MM.1S (cell line): ENCODE measurements at regions not wholly inside any gene's neighbourhood (a gene's known extent, or its start where the extent isn't known, plus 50 kb on each side); places are given as distances from the start of the nearest gene placed in this dataset.
A peak's percentile ranks its signal among the peaks of the same experiment; 100 is the strongest.

Experiments
- DNase-seq: peaks from one replicate; pipeline ENCODE4 v3.0.0-alpha.2; 2015
- H2AFZ ChIP-seq: fragments of 300-600 bp; sonication (generic); 2 replicates; pipeline ENCODE4 v1.6.0; 2016; ENCODE audit warnings: antibody characterized with exemption, low read length
- H3F3A ChIP-seq: fragments of 300-600 bp; sonication (generic); 2 replicates; pipeline ENCODE4 v1.6.1; 2016; ENCODE audit warnings: mild to moderate bottlenecking, antibody characterized with exemption, low read length, moderate library complexity, mixed read lengths; ENCODE audit not compliant: insufficient read depth
- H3K27ac ChIP-seq: fragments of 300-600 bp; sonication (generic); 2 replicates; pipeline ENCODE4 v1.5.1; 2016; ENCODE audit warnings: mild to moderate bottlenecking, low read length
- H3K27me3 ChIP-seq: fragments of 300-600 bp; sonication (generic); replicated peaks from 2 replicates; pipeline ENCODE4 v1.6.0; 2016; ENCODE audit warnings: low read length; ENCODE audit not compliant: insufficient read depth
- H3K36me3 ChIP-seq: fragments of 300-600 bp; sonication (generic); replicated peaks from 2 replicates; pipeline ENCODE4 v1.6.1; 2016; ENCODE audit warnings: mild to moderate bottlenecking, low read length, mixed read lengths; ENCODE audit not compliant: insufficient read depth
- H3K4me1 ChIP-seq: fragments of 300-600 bp; sonication (generic); 2 replicates; pipeline ENCODE4 v1.6.1; 2016; ENCODE audit warnings: low read length, mixed read lengths
- H3K4me2 ChIP-seq: fragments of 300-600 bp; sonication (generic); 2 replicates; pipeline ENCODE4 v1.6.0; 2016; ENCODE audit warnings: low read depth, low read length
- H3K4me3 ChIP-seq: fragments of 300-600 bp; sonication (generic); 2 replicates; pipeline ENCODE4 v1.5.1; 2016; ENCODE audit warnings: low read length, mixed read lengths
- H3K79me2 ChIP-seq: fragments of 300-600 bp; sonication (generic); 2 replicates; pipeline ENCODE4 v1.6.1; 2016; ENCODE audit warnings: mixed run types, low read length, mixed read lengths
- H3K9ac ChIP-seq: fragments of 300-600 bp; sonication (generic); 2 replicates; pipeline ENCODE4 v1.6.1; 2016; ENCODE audit warnings: low read length, mixed read lengths
- H3K9me2 ChIP-seq: fragments of 300-600 bp; sonication (generic); replicated peaks from 2 replicates; pipeline ENCODE4 v1.6.1; 2016; ENCODE audit warnings: mild to moderate bottlenecking, low read length, mixed read lengths; ENCODE audit not compliant: insufficient read depth
- H3K9me3 ChIP-seq: fragments of 300-600 bp; sonication (generic); replicated peaks from 2 replicates; pipeline ENCODE4 v1.6.1; 2016; ENCODE audit warnings: mild to moderate bottlenecking, low read length, mixed read lengths; ENCODE audit not compliant: insufficient read depth
- H4K20me1 ChIP-seq: fragments of 300-600 bp; sonication (generic); 2 replicates; pipeline ENCODE4 v1.6.1; 2016; ENCODE audit warnings: mild to moderate bottlenecking, low read length, moderate library complexity, mixed read lengths; ENCODE audit not compliant: insufficient read depth
- EZH2 ChIP-seq: fragments of 300-600 bp; sonication (generic); optimal IDR thresholded peaks from 2 replicates; pipeline ENCODE3; 2017; ENCODE audit warnings: low read depth, mild to moderate bottlenecking, antibody characterized with exemption, low read length, mixed read lengths
- EZH2phosphoT487 ChIP-seq: fragments of 300-600 bp; sonication (generic); IDR thresholded peaks from 2 replicates; pipeline ENCODE4 v1.6.1; 2018; ENCODE audit warnings: antibody characterized with exemption, low read length
- TF ChIP-seq, protein P1 (sequence below): fragments of 300-600 bp; sonication (generic); IDR thresholded peaks from 2 replicates; pipeline ENCODE4 v1.5.1; 2016; ENCODE audit warnings: antibody characterized with exemption, low read length, mixed read lengths

DNA sequence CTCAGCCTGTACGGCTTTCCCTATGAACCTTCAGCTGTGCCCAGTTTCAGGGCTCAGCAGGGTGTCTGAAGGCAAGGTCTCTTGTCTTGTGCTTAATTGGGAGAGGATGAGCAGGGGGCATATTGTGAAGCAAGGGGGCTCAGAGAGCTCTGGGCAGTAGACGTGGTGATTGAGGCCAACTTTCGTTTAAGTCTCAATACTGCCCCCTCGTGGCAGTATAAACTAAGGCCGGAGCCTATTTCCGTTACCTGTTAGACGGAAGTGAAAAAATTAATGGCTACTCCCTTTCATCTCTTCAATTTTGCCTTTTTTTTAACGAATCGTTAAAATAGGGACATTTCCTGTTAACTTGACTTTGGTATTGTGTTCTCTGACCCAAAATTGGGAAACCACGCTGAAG is 193.4 kb downstream of the TDRD15 start:
- Histone ChIP-seq H3K4me1 (no peaks in the 10 kb centered on the region), H3K9me3 (no peaks in the 10 kb centered on the region), H3K36me3 (no peaks in the 10 kb centered on the region), H3F3A (no peaks in the 10 kb centered on the region), H2AFZ (0 out of 2 replicates have a peak overlapping the region, but pooled peaks have one; percentile 46), H3K27me3 (no peaks in the 10 kb centered on the region), H3K9me2 (no peaks in the 10 kb centered on the region), H3K79me2 (no peaks in the 10 kb centered on the region), H4K20me1 (no peaks in the 10 kb centered on the region), H3K27ac (no peak overlapping the region), H3K4me2 (no peak overlapping the region), H3K9ac (no peak overlapping the region), H3K4me3 (no peak overlapping the region)
- TF ChIP-seq EZH2phosphoT487 (no peak), EZH2 (no peak)
- TF ChIP-seq, protein P1, sequence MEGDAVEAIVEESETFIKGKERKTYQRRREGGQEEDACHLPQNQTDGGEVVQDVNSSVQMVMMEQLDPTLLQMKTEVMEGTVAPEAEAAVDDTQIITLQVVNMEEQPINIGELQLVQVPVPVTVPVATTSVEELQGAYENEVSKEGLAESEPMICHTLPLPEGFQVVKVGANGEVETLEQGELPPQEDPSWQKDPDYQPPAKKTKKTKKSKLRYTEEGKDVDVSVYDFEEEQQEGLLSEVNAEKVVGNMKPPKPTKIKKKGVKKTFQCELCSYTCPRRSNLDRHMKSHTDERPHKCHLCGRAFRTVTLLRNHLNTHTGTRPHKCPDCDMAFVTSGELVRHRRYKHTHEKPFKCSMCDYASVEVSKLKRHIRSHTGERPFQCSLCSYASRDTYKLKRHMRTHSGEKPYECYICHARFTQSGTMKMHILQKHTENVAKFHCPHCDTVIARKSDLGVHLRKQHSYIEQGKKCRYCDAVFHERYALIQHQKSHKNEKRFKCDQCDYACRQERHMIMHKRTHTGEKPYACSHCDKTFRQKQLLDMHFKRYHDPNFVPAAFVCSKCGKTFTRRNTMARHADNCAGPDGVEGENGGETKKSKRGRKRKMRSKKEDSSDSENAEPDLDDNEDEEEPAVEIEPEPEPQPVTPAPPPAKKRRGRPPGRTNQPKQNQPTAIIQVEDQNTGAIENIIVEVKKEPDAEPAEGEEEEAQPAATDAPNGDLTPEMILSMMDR, result peak; percentile 72
- DNase-seq, result peak; percentile 52

DNA sequence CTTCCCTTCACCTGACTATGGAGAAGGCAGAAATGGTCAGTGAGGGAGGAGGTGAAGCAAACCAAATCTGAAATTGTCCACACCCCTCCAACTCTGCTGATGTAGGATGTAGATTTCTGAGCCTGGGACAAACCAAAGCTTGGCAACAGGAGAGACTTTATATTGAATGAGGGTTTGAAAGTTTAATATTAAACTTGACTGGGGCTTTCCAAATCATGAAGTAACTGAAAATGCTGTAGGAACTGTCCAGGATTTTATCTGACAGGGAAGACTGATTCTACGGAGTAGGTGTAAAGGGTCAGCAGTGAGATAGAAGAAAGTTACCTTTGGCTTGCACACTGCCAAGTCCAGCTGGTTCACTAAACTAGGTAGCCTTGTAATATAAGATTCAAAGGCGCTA is 194.5 kb downstream of the TDRD15 start:
- Histone ChIP-seq H3K36me3 (no peaks in the 10 kb centered on the region), H2AFZ (no peak overlapping the region), H3K27ac (no peak overlapping the region)

DNA sequence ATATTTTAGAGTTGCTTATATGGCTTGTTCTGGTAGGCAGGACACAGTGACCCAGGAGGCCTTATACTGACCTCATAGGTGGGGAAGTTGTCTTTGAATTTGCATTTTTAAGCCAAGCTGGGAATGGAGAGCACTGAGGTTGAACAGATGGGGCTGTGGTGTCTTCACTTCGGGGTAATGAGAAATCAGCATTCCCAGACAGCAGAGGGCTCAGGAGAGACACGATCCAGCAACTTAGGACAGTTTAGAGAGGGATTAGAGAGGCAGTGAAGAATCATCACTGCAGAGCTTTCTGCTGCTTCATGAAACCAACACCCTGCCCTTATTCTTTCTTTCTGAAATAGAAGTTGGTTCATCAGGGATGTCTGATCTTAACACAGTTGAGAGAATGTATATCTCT is 202.4 kb downstream of the TDRD15 start:
- Histone ChIP-seq H3K9me2 (no peaks in the 10 kb centered on the region), H3K9ac (no peak overlapping the region), H3K4me3 (no peak overlapping the region), H3K4me1 (no peaks in the 10 kb centered on the region), H3K79me2 (no peaks in the 10 kb centered on the region), H4K20me1 (no peaks in the 10 kb centered on the region), H3K27ac (no peak overlapping the region), H3K4me2 (no peak overlapping the region), H3K36me3 (no peaks in the 10 kb centered on the region), H3K9me3 (no peaks in the 10 kb centered on the region), H2AFZ (no peak overlapping the region), H3F3A (no peaks in the 10 kb centered on the region), H3K27me3 (no peaks in the 10 kb centered on the region)
- DNase-seq, result no peak
- TF ChIP-seq, protein P1, result no peak
- TF ChIP-seq EZH2phosphoT487 (no peak), EZH2 (no peak)

More for the DNA sequence above, 194.5 kb downstream of the TDRD15 start:
- Histone ChIP-seq H3K4me1 (no peaks in the 10 kb centered on the region), H3K9me3 (no peaks in the 10 kb centered on the region), H3K27me3 (no peaks in the 10 kb centered on the region), H3K79me2 (no peaks in the 10 kb centered on the region), H3K9me2 (no peaks in the 10 kb centered on the region), H3K4me3 (no peak overlapping the region), H4K20me1 (no peaks in the 10 kb centered on the region), H3K9ac (no peak overlapping the region), H3F3A (no peaks in the 10 kb centered on the region), H3K4me2 (no peak overlapping the region)
- no peak for DNase-seq
- TF ChIP-seq, protein P1, result no peak
- no peak for TF ChIP-seq EZH2
- TF ChIP-seq EZH2phosphoT487, result no peak

DNA sequence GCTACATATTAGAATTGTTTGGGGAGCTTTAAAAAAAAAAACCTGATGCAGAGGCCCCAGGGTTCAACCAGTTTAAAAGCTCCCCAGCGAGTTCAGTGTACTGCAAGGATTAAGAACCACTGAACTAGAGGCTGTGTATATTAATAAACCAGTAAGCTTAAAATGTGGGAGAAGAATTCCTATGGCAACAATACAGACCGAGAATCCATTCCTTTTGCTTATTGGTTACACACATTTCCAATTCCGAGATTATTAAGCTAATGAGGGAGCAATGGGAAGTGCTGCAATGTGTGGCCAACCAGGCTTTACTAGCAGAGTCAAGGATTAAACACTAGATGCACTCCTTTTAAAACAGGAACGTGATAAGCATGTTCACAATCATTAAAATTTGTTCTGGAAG is 204.4 kb downstream of the TDRD15 start:
- Histone ChIP-seq H3K4me2 (no peak overlapping the region), H3F3A (no peaks in the 10 kb centered on the region), H3K4me1 (no peaks in the 10 kb centered on the region), H3K79me2 (no peaks in the 10 kb centered on the region), H3K4me3 (no peak overlapping the region), H3K27ac (no peak overlapping the region), H3K9me3 (no peaks in the 10 kb centered on the region), H3K9ac (no peak overlapping the region), H3K36me3 (no peaks in the 10 kb centered on the region), H3K9me2 (no peaks in the 10 kb centered on the region), H3K27me3 (no peaks in the 10 kb centered on the region), H2AFZ (no peak overlapping the region), H4K20me1 (no peaks in the 10 kb centered on the region)
- no peak for TF ChIP-seq EZH2
- DNase-seq, result no peak
